GM04504 (cell line): ENCODE measurements at regions not wholly inside any gene's neighbourhood (a gene's known extent, or its start where the extent isn't known, plus 50 kb on each side); places are given as distances from the start of the nearest gene placed in this dataset.

Experiments used
- DNase-seq: peaks from one replicate; pipeline ENCODE4 v3.0.0-alpha.2; 2012; ENCODE audit warnings: low read depth

- no peak for DNase-seq
Observed at GRCh38 chr18:61756244-61756643, 136.6 kb downstream of the RNF152 start.

- no peak for DNase-seq
Observed at GRCh38 chr18:61755555-61755954, 137.3 kb downstream of the RNF152 start.

- DNase-seq: no peak
Observed at GRCh38 chr18:61754039-61754583, 138.7 kb downstream of the RNF152 start.

- DNase-seq: no peak
Observed at GRCh38 chr18:61753373-61753772, 139.4 kb downstream of the RNF152 start.

- DNase-seq: no peak
Observed at GRCh38 chr18:61752973-61753372, 139.8 kb downstream of the RNF152 start.

GRCh38 chr18:61750840-61751668, 141.8 kb downstream of the RNF152 start:
- DNase-seq: no peak

- DNase-seq: no peak
Observed at GRCh38 chr18:61749546-61749945, 143.3 kb downstream of the RNF152 start.

GRCh38 chr18:61749031-61749430, 143.8 kb downstream of the RNF152 start:
- no peak for DNase-seq

- DNase-seq: no peak
Observed at GRCh38 chr18:61748004-61748403, 144.8 kb downstream of the RNF152 start.

- DNase-seq: no peak
Observed at GRCh38 chr18:61743775-61744531, 148.9 kb downstream of the RNF152 start.

- DNase-seq: no peak
Observed at GRCh38 chr18:61742565-61743429, 150.0 kb downstream of the RNF152 start.

GRCh38 chr18:61741881-61742454, 150.8 kb downstream of the RNF152 start:
- DNase-seq: no peak

- DNase-seq: no peak
Observed at GRCh38 chr18:61738488-61738887, 154.3 kb downstream of the RNF152 start.

GRCh38 chr18:61738042-61738441, 154.8 kb downstream of the RNF152 start:
- no peak for DNase-seq

- no peak for DNase-seq
Observed at GRCh38 chr18:61736133-61736532, 156.7 kb downstream of the RNF152 start.

- no peak for DNase-seq
Observed at GRCh38 chr18:61735564-61736102, 157.2 kb downstream of the RNF152 start.

GRCh38 chr18:61734396-61734795, 158.4 kb downstream of the RNF152 start:
- no peak for DNase-seq

GRCh38 chr18:61732854-61733253, 160.0 kb downstream of the RNF152 start:
- no peak for DNase-seq

- DNase-seq: no peak
Observed at GRCh38 chr18:61731693-61732376, 161.0 kb downstream of the RNF152 start.

- DNase-seq: no peak
Observed at GRCh38 chr18:61731178-61731577, 161.6 kb downstream of the RNF152 start.

- no peak for DNase-seq
Observed at GRCh38 chr18:61729322-61729721, 163.5 kb downstream of the RNF152 start.
